ENCODE measurements at regions not wholly inside any gene's neighbourhood (a gene's known extent, or its start where the extent isn't known, plus 50 kb on each side); places are given as distances from the start of the nearest gene placed in this dataset.

- DNase-seq (ENCODE audit: low spot score) = no peak
- CTCF ChIA-PET = interaction anchor here (0.7 kb wide), 1 partner anchor 27 kb away, joined by 4 read pairs; no protein-coding TSS in a partner anchor
- TF ChIP-seq CTCF (conservative IDR thresholded peaks at IDR 0.05; ENCODE audit: low read depth) = no peak
- no peak overlapping the region for H3K27ac ChIP-seq
- POLR2A ChIA-PET (ENCODE audit: low non-redundant PET) = no interaction called here
These were observed 62.8 kb upstream of the PRRC2C start for GRCh38 chr1:171422511-171422910.

- DNase-seq (ENCODE audit: low spot score) = peak; percentile 26
- ChIA-PET POLR2A (ENCODE audit: low non-redundant PET) (no interaction called here), CTCF (interaction anchor here (0.6 kb wide), 1 partner anchor 146 kb away, joined by 3 read pairs; no protein-coding TSS in a partner anchor)
- TF ChIP-seq CTCF (conservative IDR thresholded peaks at IDR 0.05; ENCODE audit: low read depth) = no peak
- no peak overlapping the region for H3K27ac ChIP-seq
These were observed 60.8 kb upstream of the PRRC2C start for GRCh38 chr1:171424494-171424893.

- DNase-seq (ENCODE audit: low spot score) = no peak
- CTCF ChIA-PET = interaction anchor here (0.7 kb wide), 1 partner anchor 35 kb away, joined by 3 read pairs; no protein-coding TSS in a partner anchor
- POLR2A ChIA-PET (ENCODE audit: low non-redundant PET) = interaction anchor here (0.6 kb wide), 1 partner anchor 10 kb away, joined by 3 read pairs; no protein-coding TSS in a partner anchor
- H3K27ac ChIP-seq = no peak overlapping the region
- TF ChIP-seq CTCF (conservative IDR thresholded peaks at IDR 0.05; ENCODE audit: low read depth) = no peak
These were observed 58.7 kb upstream of the PRRC2C start for GRCh38 chr1:171426645-171427044.

GRCh38 chr1:171427852-171428471 lies 57.4 kb upstream of the PRRC2C start:
- no peak for TF ChIP-seq CTCF (conservative IDR thresholded peaks at IDR 0.05; ENCODE audit: low read depth)
- ChIA-PET CTCF (interaction anchor here (0.6 kb wide), 1 partner anchor 799 kb away, joined by 3 read pairs; no protein-coding TSS in a partner anchor), POLR2A (ENCODE audit: low non-redundant PET) (no interaction called here)
- no peak overlapping the region for H3K27ac ChIP-seq
- no peak for DNase-seq (ENCODE audit: low spot score)

- H3K27ac ChIP-seq = no peak overlapping the region
- no peak for TF ChIP-seq CTCF (conservative IDR thresholded peaks at IDR 0.05; ENCODE audit: low read depth)
- ChIA-PET CTCF (no interaction called here), POLR2A (ENCODE audit: low non-redundant PET) (no interaction called here)
- no peak for DNase-seq (ENCODE audit: low spot score)
These were observed 56.2 kb upstream of the PRRC2C start for GRCh38 chr1:171429137-171429536.

- no peak overlapping the region for H3K27ac ChIP-seq
- POLR2A ChIA-PET (ENCODE audit: low non-redundant PET) = no interaction called here
- no peak for TF ChIP-seq CTCF (conservative IDR thresholded peaks at IDR 0.05; ENCODE audit: low read depth)
- DNase-seq (ENCODE audit: low spot score) = no peak
- CTCF ChIA-PET = interaction anchor here (0.6 kb wide), 1 partner anchor 134 kb away, joined by 4 read pairs; no protein-coding TSS in a partner anchor
These were observed 53.3 kb upstream of the PRRC2C start for GRCh38 chr1:171431994-171432393.

All from RWPE1 (cell line).